H9 (cell line): ENCODE measurements at regions not wholly inside any gene's neighbourhood (a gene's known extent, or its start where the extent isn't known, plus 50 kb on each side); places are given as distances from the start of the nearest gene placed in this dataset.

Experiments
- DNase-seq: peaks from one replicate; pipeline ENCODE4 v3.0.0-alpha.2; 2017
- H2AFZ ChIP-seq: one replicate; pipeline ENCODE4 v1.6.1; 2013; ENCODE audit warnings: mild to moderate bottlenecking, low read length, control low read depth, moderate library complexity
- H2AK5ac ChIP-seq: 2 replicates; pipeline ENCODE4 v1.6.1; 2013; ENCODE audit warnings: low read length, control low read depth, mixed read lengths; ENCODE audit not compliant: insufficient read length
- H2BK120ac ChIP-seq: one replicate; pipeline ENCODE4 v1.6.1; 2013; ENCODE audit warnings: low read depth, mild to moderate bottlenecking, low read length, control low read depth, inconsistent platforms; ENCODE audit not compliant: poor library complexity, severe bottlenecking
- H2BK12ac ChIP-seq: 2 replicates; pipeline ENCODE4 v1.6.1; 2013; ENCODE audit warnings: low read length, control low read depth, mixed read lengths, low read depth; ENCODE audit not compliant: insufficient read length
- H2BK15ac ChIP-seq: 2 replicates; pipeline ENCODE4 v1.6.1; 2013; ENCODE audit warnings: low read depth, low read length, control low read depth
- H2BK20ac ChIP-seq: one replicate; pipeline ENCODE4 v1.6.1; 2013; ENCODE audit warnings: low read depth, mild to moderate bottlenecking, low read length, control low read depth, inconsistent platforms; ENCODE audit not compliant: poor library complexity, severe bottlenecking
- H2BK5ac ChIP-seq: 2 replicates; pipeline ENCODE4 v1.6.1; 2013; ENCODE audit warnings: low read length, control low read depth, mixed read lengths; ENCODE audit not compliant: insufficient read length
- H3K14ac ChIP-seq: 2 replicates; pipeline ENCODE4 v1.6.1; 2013; ENCODE audit warnings: low read length, control low read depth; ENCODE audit not compliant: insufficient read depth
- H3K18ac ChIP-seq: 2 replicates; pipeline ENCODE4 v1.6.1; 2013; ENCODE audit warnings: low read depth, mild to moderate bottlenecking, mixed read lengths, low read length, control low read depth; ENCODE audit not compliant: insufficient read length
- H3K23ac ChIP-seq: 2 replicates; pipeline ENCODE4 v1.6.1; 2013; ENCODE audit warnings: low read length, control low read depth, mixed read lengths, low read depth; ENCODE audit not compliant: insufficient read length
- H3K23me2 ChIP-seq: 2 replicates; pipeline ENCODE4 v1.6.1; 2013; ENCODE audit warnings: low read depth, mild to moderate bottlenecking, mixed read lengths, low read length, control low read depth; ENCODE audit not compliant: insufficient read length, poor library complexity, severe bottlenecking
- H3K27ac ChIP-seq: 2 replicates; pipeline ENCODE4 v1.5.1; 2013; ENCODE audit warnings: low read length, control low read depth, mixed read lengths, low read depth; ENCODE audit not compliant: insufficient read length
- H3K27me3 ChIP-seq: 2 replicates; pipeline ENCODE4 v1.6.1; 2013; ENCODE audit warnings: low read length, control low read depth, inconsistent platforms; ENCODE audit not compliant: insufficient read depth
- H3K4ac ChIP-seq: 2 replicates; pipeline ENCODE4 v1.6.1; 2013; ENCODE audit warnings: low read depth, mild to moderate bottlenecking, control low read depth, inconsistent platforms, low read length, moderate library complexity
- H3K4me1 ChIP-seq: 2 replicates; pipeline ENCODE4 v1.6.1; 2013; ENCODE audit warnings: low read length, control low read depth, inconsistent platforms; ENCODE audit not compliant: insufficient read depth
- H3K4me2 ChIP-seq: 2 replicates; pipeline ENCODE4 v1.6.1; 2013; ENCODE audit warnings: low read length, control low read depth, mixed read lengths; ENCODE audit not compliant: insufficient read length, insufficient read depth
- H3K56ac ChIP-seq: 2 replicates; pipeline ENCODE4 v1.6.1; 2013; ENCODE audit warnings: low read depth, mild to moderate bottlenecking, mixed read lengths, low read length, control low read depth; ENCODE audit not compliant: insufficient read length
- H3K79me1 ChIP-seq: 2 replicates; pipeline ENCODE4 v1.6.1; 2013; ENCODE audit warnings: low read depth, mild to moderate bottlenecking, moderate library complexity, low read length, control low read depth, inconsistent platforms; ENCODE audit not compliant: insufficient read depth, poor library complexity, severe bottlenecking
- H3K79me2 ChIP-seq: 2 replicates; pipeline ENCODE4 v1.6.1; 2013; ENCODE audit warnings: low read length, control low read depth, inconsistent platforms; ENCODE audit not compliant: insufficient read depth
- H3K9ac ChIP-seq: 2 replicates; pipeline ENCODE4 v1.6.1; 2013; ENCODE audit warnings: low read length, control low read depth, mixed read lengths; ENCODE audit not compliant: insufficient read length; ENCODE audit errors: extremely low read depth
- H3K9me3 ChIP-seq: one replicate; pipeline ENCODE4 v1.6.1; 2013; ENCODE audit warnings: low read depth, low read length, inconsistent platforms; ENCODE audit not compliant: control insufficient read depth
- H3T11ph ChIP-seq: one replicate; pipeline ENCODE4 v1.6.1; 2013; ENCODE audit warnings: mild to moderate bottlenecking, low read length, control low read depth, inconsistent platforms
- H4K20me1 ChIP-seq: one replicate; pipeline ENCODE4 v1.6.1; 2013; ENCODE audit not compliant: control insufficient read depth, insufficient read length, insufficient read depth
- H4K5ac ChIP-seq: 2 replicates; pipeline ENCODE4 v1.6.1; 2013; ENCODE audit warnings: low read depth, mild to moderate bottlenecking, mixed read lengths, low read length, control low read depth; ENCODE audit not compliant: insufficient read length
- H4K8ac ChIP-seq: replicated peaks from 2 replicates; pipeline ENCODE4 v1.6.1; 2013; ENCODE audit warnings: low read length, control low read depth, mixed read lengths, low read depth; ENCODE audit not compliant: insufficient read length
- H4K91ac ChIP-seq: 2 replicates; pipeline ENCODE4 v1.6.1; 2013; ENCODE audit warnings: low read depth, mild to moderate bottlenecking, moderate library complexity, mixed read lengths, low read length, control low read depth; ENCODE audit not compliant: insufficient read length
- H3K27ac Mint-ChIP-seq, 3 experiments: 2 replicates in 2 of 3; 3 replicates in 1 of 3; pipeline ENCODE4 v1.8.0; 2020 to 2021; ENCODE audit warnings: mixed read lengths in 3 of 3, mild to moderate bottlenecking in 1 of 3, moderate library complexity in 1 of 3
- H3K27me3 Mint-ChIP-seq: 2 replicates; pipeline ENCODE4 v1.8.0; 2021; ENCODE audit warnings: low read depth, mild to moderate bottlenecking, moderate library complexity, mixed read lengths
- H3K36me3 Mint-ChIP-seq, 3 experiments: 2 replicates in 2 of 3; 3 replicates in 1 of 3; pipeline ENCODE4 v1.8.0; 2020 to 2021; ENCODE audit warnings: low read depth in 3 of 3, mixed read lengths in 3 of 3; ENCODE audit not compliant: insufficient read depth in 1 of 3
- H3K4me1 Mint-ChIP-seq, 2 experiments: 2 replicates each; pipeline ENCODE4 v1.8.0; 2020; ENCODE audit warnings: mixed read lengths in 2 of 2
- H3K4me3 Mint-ChIP-seq, 2 experiments: 2 replicates in 1 of 2; 3 replicates in 1 of 2; pipeline ENCODE4 v1.8.0; 2020 to 2021; ENCODE audit warnings: mild to moderate bottlenecking in 2 of 2, mixed read lengths in 2 of 2, moderate library complexity in 1 of 2
- H3K9me3 Mint-ChIP-seq, 2 experiments: 2 replicates in 1 of 2; 3 replicates in 1 of 2; pipeline ENCODE4 v1.8.0; 2020; ENCODE audit warnings: mild to moderate bottlenecking in 2 of 2, mixed read lengths in 2 of 2, moderate library complexity in 1 of 2
- WGBS: extraction: QIAGEN DNeasy Blood & Tissue Kit; methylation state at CpG from one replicate; pipeline ENCODE4 v1.1.7; 2013; ENCODE audit warnings: missing lambda C conversion rate, low lambda C conversion rate, mixed read lengths; ENCODE audit not compliant: insufficient read length; ENCODE audit errors: extremely low coverage; 5-methylcytosine and 5-hydroxymethylcytosine counted together
- TF ChIP-seq, protein P1 (sequence below): fragments of 200-600 bp; sonication (generic); conservative IDR thresholded peaks from 3 replicates; pipeline ENCODE4 v1.8.0; 2021; ENCODE audit warnings: antibody characterized with exemption, mild to moderate bottlenecking

DNA sequence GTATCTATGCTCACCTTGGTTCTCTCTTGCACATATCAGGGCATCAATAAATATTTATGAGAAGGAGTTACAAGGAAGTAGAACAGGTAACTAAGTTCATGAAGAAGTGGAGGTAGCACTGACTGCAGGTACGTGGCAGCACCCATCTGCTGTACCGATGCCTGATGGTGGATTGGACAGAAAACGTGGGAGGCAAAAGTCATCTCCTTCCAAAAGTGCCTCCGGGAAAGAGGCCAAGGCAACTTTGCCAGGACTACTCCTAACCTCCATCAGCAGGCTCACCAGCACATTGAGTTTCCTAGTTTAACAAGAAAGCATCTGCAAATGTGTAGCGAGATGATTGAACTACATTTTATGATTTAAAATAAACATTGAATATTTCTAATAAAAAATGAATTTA, 248.8 kb downstream of the ANKRD7 start:
- Histone ChIP-seq H2BK5ac (no peak overlapping the region), H3K18ac (no peak overlapping the region), H4K8ac (no peak overlapping the region), H3K9ac (no peak overlapping the region), H3K79me1 (no peaks in the 10 kb centered on the region), H2BK20ac (no peak overlapping the region), H3K9me3 (no peaks in the 10 kb centered on the region), H4K91ac (no peak overlapping the region), H3K79me2 (no peaks in the 10 kb centered on the region), H3K27ac (no peak overlapping the region), H3K4me2 (no peak overlapping the region), H2BK120ac (no peak overlapping the region), H3T11ph (no peak overlapping the region), H2BK15ac (no peak overlapping the region), H3K14ac (no peak overlapping the region), H2AK5ac (no peak overlapping the region), H2AFZ (no peak overlapping the region), H4K5ac (no peak overlapping the region), H3K23me2 (no peaks in the 10 kb centered on the region), H3K56ac (no peak overlapping the region), H3K27me3 (no peaks in the 10 kb centered on the region), H3K23ac (no peak overlapping the region), H3K4me1 (no peaks in the 10 kb centered on the region; the same call in 1 of the 2 replicates), H2BK12ac (no peak overlapping the region), H3K4ac (no peak overlapping the region), H4K20me1 (no peaks in the 10 kb centered on the region)
- Mint-ChIP-seq H3K4me1 (peaks cover 4% of the 10 kb centered on the region in 2 experiments; a peak in 3 of 4 replicates), H3K27me3 (no peaks in the 10 kb centered on the region), H3K27ac (no peak overlapping the region), H3K36me3 (no peaks in the 10 kb centered on the region), H3K4me3 (no peak overlapping the region), H3K9me3 (no peaks in the 10 kb centered on the region)
- TF ChIP-seq, protein P1, sequence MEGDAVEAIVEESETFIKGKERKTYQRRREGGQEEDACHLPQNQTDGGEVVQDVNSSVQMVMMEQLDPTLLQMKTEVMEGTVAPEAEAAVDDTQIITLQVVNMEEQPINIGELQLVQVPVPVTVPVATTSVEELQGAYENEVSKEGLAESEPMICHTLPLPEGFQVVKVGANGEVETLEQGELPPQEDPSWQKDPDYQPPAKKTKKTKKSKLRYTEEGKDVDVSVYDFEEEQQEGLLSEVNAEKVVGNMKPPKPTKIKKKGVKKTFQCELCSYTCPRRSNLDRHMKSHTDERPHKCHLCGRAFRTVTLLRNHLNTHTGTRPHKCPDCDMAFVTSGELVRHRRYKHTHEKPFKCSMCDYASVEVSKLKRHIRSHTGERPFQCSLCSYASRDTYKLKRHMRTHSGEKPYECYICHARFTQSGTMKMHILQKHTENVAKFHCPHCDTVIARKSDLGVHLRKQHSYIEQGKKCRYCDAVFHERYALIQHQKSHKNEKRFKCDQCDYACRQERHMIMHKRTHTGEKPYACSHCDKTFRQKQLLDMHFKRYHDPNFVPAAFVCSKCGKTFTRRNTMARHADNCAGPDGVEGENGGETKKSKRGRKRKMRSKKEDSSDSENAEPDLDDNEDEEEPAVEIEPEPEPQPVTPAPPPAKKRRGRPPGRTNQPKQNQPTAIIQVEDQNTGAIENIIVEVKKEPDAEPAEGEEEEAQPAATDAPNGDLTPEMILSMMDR = no peak
- DNase-seq = no peak
- no CpG with 5 or more reads among the region's 5 CpGs for WGBS
